WTC11 (cell line): ENCODE measurements at regions not wholly inside any gene's neighbourhood (a gene's known extent, or its start where the extent isn't known, plus 50 kb on each side); places are given as distances from the start of the nearest gene placed in this dataset.

Experiments
- ATAC-seq: fragments of 200-7000 bp; cut with Tn5 transposase; 2 replicates; pipeline ENCODE4 v1.10.0; 2021; ENCODE audit warnings: mild to moderate bottlenecking, moderate library complexity
- CTCF ChIA-PET: fragments of 300-600 bp; sonication (Branson Sonifier 250); formaldehyde crosslinking; loops from one replicate; lab custom pipeline; 2021; ENCODE audit warnings: antibody characterized with exemption; lab: Charles Lee
- POLR2A ChIA-PET: fragments of 350-600 bp; sonication (Branson Sonifier 250); formaldehyde crosslinking; loops from one replicate; lab custom pipeline; 2021; ENCODE audit warnings: antibody characterized with exemption; lab: Charles Lee
- DNase-seq: peaks from one replicate; pipeline ENCODE4 v3.0.0; 2021; ENCODE audit warnings: low spot score
- H3K27ac Mint-ChIP-seq: 2 replicates; pipeline ENCODE4 v1.8.0; 2021; ENCODE audit warnings: mixed read lengths
- H3K27me3 Mint-ChIP-seq: 2 replicates; pipeline ENCODE4 v1.8.0; 2021; ENCODE audit warnings: low read depth, mild to moderate bottlenecking, moderate library complexity, mixed read lengths
- H3K36me3 Mint-ChIP-seq: 2 replicates; pipeline ENCODE4 v1.8.0; 2021; ENCODE audit warnings: mixed read lengths
- H3K4me1 Mint-ChIP-seq: 2 replicates; pipeline ENCODE4 v1.8.0; 2022; ENCODE audit warnings: mixed read lengths
- H3K4me3 Mint-ChIP-seq: 2 replicates; pipeline ENCODE4 v1.8.0; 2021; ENCODE audit warnings: mild to moderate bottlenecking, moderate library complexity, mixed read lengths
- H3K9me3 Mint-ChIP-seq: 2 replicates; pipeline ENCODE4 v1.8.0; 2021; ENCODE audit warnings: mixed read lengths
- ATF2 ChIP-seq: sonication (generic); formaldehyde crosslinking; IDR thresholded peaks from 2 replicates; pipeline ENCODE4 v1.8.1; 2022; ENCODE audit warnings: low read depth, missing genetic modification reagents, borderline replicate concordance
- CDX4 ChIP-seq: fragments of 250-450 bp; sonication (Bioruptor Pico); IDR thresholded peaks from 2 replicates; pipeline ENCODE4 v1.9.0; 2021; ENCODE audit warnings: moderate library complexity, mild to moderate bottlenecking, inconsistent platforms, borderline replicate concordance
- CREM ChIP-seq: sonication (generic); formaldehyde crosslinking; IDR thresholded peaks from 2 replicates; pipeline ENCODE4 v1.8.1; 2022; ENCODE audit warnings: mild to moderate bottlenecking, missing genetic modification reagents, moderate library complexity
- ELF4 ChIP-seq: sonication (generic); formaldehyde crosslinking; IDR thresholded peaks from 2 replicates; pipeline ENCODE4 v1.8.1; 2022; ENCODE audit warnings: low read depth, mild to moderate bottlenecking, moderate library complexity, missing genetic modification reagents
- EMX1 ChIP-seq: fragments of 250-450 bp; sonication (Bioruptor Pico); IDR thresholded peaks from 2 replicates; pipeline ENCODE4 v1.8.0; 2021; ENCODE audit warnings: mild to moderate bottlenecking
- FOXK1 ChIP-seq: sonication (generic); formaldehyde crosslinking; IDR thresholded peaks from 2 replicates; pipeline ENCODE4 v1.8.0; 2022; ENCODE audit warnings: mild to moderate bottlenecking, moderate library complexity, missing genetic modification reagents
- GTF2I ChIP-seq: fragments of 250-450 bp; sonication (Bioruptor Pico); conservative IDR thresholded peaks from 2 replicates; pipeline ENCODE4 v1.4.0; 2021; ENCODE audit warnings: mild to moderate bottlenecking
- HMGA2 ChIP-seq: fragments of 250-450 bp; sonication (Bioruptor Pico); IDR thresholded peaks from 2 replicates; pipeline ENCODE4 v1.4.0; 2021; ENCODE audit warnings: mild to moderate bottlenecking, moderate library complexity
- IRF2 ChIP-seq: sonication (generic); formaldehyde crosslinking; IDR thresholded peaks from 2 replicates; pipeline ENCODE4 v1.8.0; 2022; ENCODE audit warnings: low read depth, missing genetic modification reagents, borderline replicate concordance
- MXD4 ChIP-seq: fragments of 250-450 bp; sonication (Bioruptor Pico); IDR thresholded peaks from 2 replicates; pipeline ENCODE4 v1.8.0; 2021; ENCODE audit warnings: mild to moderate bottlenecking, moderate library complexity, borderline replicate concordance
- SMAD4 ChIP-seq: sonication (generic); formaldehyde crosslinking; IDR thresholded peaks from 2 replicates; pipeline ENCODE4 v1.8.0; 2022; ENCODE audit warnings: mild to moderate bottlenecking, missing genetic modification reagents
- SOX15 ChIP-seq: fragments of 250-450 bp; sonication (Bioruptor Pico); IDR thresholded peaks from 2 replicates; pipeline ENCODE4 v1.9.0; 2021; ENCODE audit warnings: mild to moderate bottlenecking
- ZBTB21 ChIP-seq: sonication (generic); formaldehyde crosslinking; IDR thresholded peaks from 2 replicates; pipeline ENCODE4 v1.8.1; 2023; ENCODE audit warnings: mild to moderate bottlenecking, missing genetic modification reagents, borderline replicate concordance
- ZNF121 ChIP-seq: sonication (generic); formaldehyde crosslinking; IDR thresholded peaks from 2 replicates; pipeline ENCODE4 v1.8.0; 2023; ENCODE audit warnings: missing genetic modification reagents
- ZNF232 ChIP-seq: sonication (generic); formaldehyde crosslinking; IDR thresholded peaks from 2 replicates; pipeline ENCODE4 v1.8.0; 2022; ENCODE audit warnings: mild to moderate bottlenecking, missing genetic modification reagents
- ZNF281 ChIP-seq: sonication (generic); formaldehyde crosslinking; IDR thresholded peaks from 2 replicates; pipeline ENCODE4 v1.8.0; 2023; ENCODE audit warnings: mild to moderate bottlenecking, missing genetic modification reagents
- ZNF423 ChIP-seq: fragments of 250-450 bp; sonication (Bioruptor Pico); IDR thresholded peaks from 2 replicates; pipeline ENCODE4 v2.1.2; 2022; ENCODE audit warnings: mild to moderate bottlenecking, moderate library complexity
- ZNF425 ChIP-seq: fragments of 250-450 bp; sonication (Bioruptor Pico); conservative IDR thresholded peaks from 2 replicates; pipeline ENCODE4 v1.9.0; 2021; ENCODE audit warnings: mild to moderate bottlenecking
- ZSCAN18 ChIP-seq: fragments of 250-450 bp; sonication (Bioruptor Pico); IDR thresholded peaks from 2 replicates; pipeline ENCODE4 v2.1.2; 2022; ENCODE audit warnings: mild to moderate bottlenecking, moderate library complexity
- TF ChIP-seq, protein P1 (sequence below): sonication (generic); formaldehyde crosslinking; conservative IDR thresholded peaks from 2 replicates; pipeline ENCODE4 v1.8.1; 2022; ENCODE audit warnings: mild to moderate bottlenecking, missing genetic modification reagents
- TF ChIP-seq, protein P2 (sequence below): sonication (generic); formaldehyde crosslinking; conservative IDR thresholded peaks from 2 replicates; pipeline ENCODE4 v1.8.1; 2023; ENCODE audit warnings: mild to moderate bottlenecking, low read depth, missing genetic modification reagents, moderate library complexity
- TF ChIP-seq, protein P3 (sequence below): sonication (generic); formaldehyde crosslinking; IDR thresholded peaks from 2 replicates; pipeline ENCODE4 v1.8.0; 2022; ENCODE audit warnings: mild to moderate bottlenecking, missing genetic modification reagents

GRCh38 chr4:18171896-18172295 is 150.3 kb upstream of the LCORL start:
- Mint-ChIP-seq H3K27me3 (no peaks in the 10 kb centered on the region; the same call in 1 of the 2 replicates), H3K27ac (no peak overlapping the region), H3K9me3 (peaks cover 4% of the 10 kb centered on the region; the same call in 1 of the 2 replicates), H3K36me3 (no peaks in the 10 kb centered on the region), H3K4me3 (no peak overlapping the region), H3K4me1 (peaks cover 4% of the 10 kb centered on the region)
- DNase-seq, result no peak
- CTCF ChIA-PET, result no interaction called here
- ATAC-seq, result no peak
- TF ChIP-seq SMAD4 (no peak), EMX1 (CRISPR knock-in tag) (no peak), CREM (CRISPR knock-in tag) (no peak), ZNF423 (CRISPR knock-in tag) (no peak), GTF2I (CRISPR knock-in tag) (no peak), ELF4 (no peak), ZSCAN18 (CRISPR knock-in tag) (no peak), ATF2 (CRISPR knock-in tag) (no peak), FOXK1 (CRISPR knock-in tag) (no peak)
- TF ChIP-seq, protein P1, sequence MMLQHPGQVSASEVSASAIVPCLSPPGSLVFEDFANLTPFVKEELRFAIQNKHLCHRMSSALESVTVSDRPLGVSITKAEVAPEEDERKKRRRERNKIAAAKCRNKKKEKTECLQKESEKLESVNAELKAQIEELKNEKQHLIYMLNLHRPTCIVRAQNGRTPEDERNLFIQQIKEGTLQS (CRISPR knock-in tag), result no peak
- POLR2A ChIA-PET, result no interaction called here

DNA sequence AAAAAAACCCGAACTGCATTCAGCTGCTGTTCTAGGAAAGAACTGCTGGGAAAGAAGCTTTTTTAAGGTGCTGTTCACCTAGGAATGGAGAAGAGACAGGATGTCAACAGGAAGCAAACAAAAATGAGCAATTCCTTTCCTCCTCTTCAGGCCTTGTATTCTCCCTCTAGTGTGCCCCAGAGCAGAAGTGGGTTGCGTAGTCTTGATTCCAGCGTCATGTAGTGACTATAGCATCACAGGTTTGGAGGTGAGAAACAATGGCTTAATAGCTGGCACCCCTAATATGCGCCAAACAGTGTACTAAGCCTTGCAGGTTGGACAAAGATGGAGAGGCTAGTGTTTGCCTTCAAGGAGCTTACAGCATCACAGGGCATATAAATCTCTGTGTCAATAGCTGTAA is 146.3 kb upstream of the LCORL start:
- TF ChIP-seq ZSCAN18 (CRISPR knock-in tag), result no peak
- TF ChIP-seq ZNF281 (CRISPR knock-in tag), result no peak
- TF ChIP-seq, protein P2, sequence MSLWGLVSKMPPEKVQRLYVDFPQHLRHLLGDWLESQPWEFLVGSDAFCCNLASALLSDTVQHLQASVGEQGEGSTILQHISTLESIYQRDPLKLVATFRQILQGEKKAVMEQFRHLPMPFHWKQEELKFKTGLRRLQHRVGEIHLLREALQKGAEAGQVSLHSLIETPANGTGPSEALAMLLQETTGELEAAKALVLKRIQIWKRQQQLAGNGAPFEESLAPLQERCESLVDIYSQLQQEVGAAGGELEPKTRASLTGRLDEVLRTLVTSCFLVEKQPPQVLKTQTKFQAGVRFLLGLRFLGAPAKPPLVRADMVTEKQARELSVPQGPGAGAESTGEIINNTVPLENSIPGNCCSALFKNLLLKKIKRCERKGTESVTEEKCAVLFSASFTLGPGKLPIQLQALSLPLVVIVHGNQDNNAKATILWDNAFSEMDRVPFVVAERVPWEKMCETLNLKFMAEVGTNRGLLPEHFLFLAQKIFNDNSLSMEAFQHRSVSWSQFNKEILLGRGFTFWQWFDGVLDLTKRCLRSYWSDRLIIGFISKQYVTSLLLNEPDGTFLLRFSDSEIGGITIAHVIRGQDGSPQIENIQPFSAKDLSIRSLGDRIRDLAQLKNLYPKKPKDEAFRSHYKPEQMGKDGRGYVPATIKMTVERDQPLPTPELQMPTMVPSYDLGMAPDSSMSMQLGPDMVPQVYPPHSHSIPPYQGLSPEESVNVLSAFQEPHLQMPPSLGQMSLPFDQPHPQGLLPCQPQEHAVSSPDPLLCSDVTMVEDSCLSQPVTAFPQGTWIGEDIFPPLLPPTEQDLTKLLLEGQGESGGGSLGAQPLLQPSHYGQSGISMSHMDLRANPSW (CRISPR knock-in tag), result no peak
- TF ChIP-seq CDX4 (CRISPR knock-in tag), result no peak
- no peak for TF ChIP-seq MXD4 (CRISPR knock-in tag)
- no peak for TF ChIP-seq ZNF121
- no peak for TF ChIP-seq IRF2 (CRISPR knock-in tag)
- no peak for TF ChIP-seq HMGA2 (CRISPR knock-in tag)
- TF ChIP-seq, protein P3, sequence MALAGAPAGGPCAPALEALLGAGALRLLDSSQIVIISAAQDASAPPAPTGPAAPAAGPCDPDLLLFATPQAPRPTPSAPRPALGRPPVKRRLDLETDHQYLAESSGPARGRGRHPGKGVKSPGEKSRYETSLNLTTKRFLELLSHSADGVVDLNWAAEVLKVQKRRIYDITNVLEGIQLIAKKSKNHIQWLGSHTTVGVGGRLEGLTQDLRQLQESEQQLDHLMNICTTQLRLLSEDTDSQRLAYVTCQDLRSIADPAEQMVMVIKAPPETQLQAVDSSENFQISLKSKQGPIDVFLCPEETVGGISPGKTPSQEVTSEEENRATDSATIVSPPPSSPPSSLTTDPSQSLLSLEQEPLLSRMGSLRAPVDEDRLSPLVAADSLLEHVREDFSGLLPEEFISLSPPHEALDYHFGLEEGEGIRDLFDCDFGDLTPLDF (CRISPR knock-in tag), result no peak
- no peak for TF ChIP-seq ZBTB21 (CRISPR knock-in tag)
- TF ChIP-seq ZNF425, result no peak
- TF ChIP-seq ZNF232 (CRISPR knock-in tag), result no peak
- no peak for TF ChIP-seq SOX15 (CRISPR knock-in tag)
- no peak for TF ChIP-seq EMX1 (CRISPR knock-in tag)
- no peak for DNase-seq
- no peak overlapping the region for H3K4me3 Mint-ChIP-seq
- H3K36me3 Mint-ChIP-seq, result no peaks in the 10 kb centered on the region
- no peak for ATAC-seq
- CTCF ChIA-PET, result no interaction called here
- H3K9me3 Mint-ChIP-seq, result peaks cover 15% of the 10 kb centered on the region
- POLR2A ChIA-PET, result no interaction called here
- no peaks in the 10 kb centered on the region; the same call in 1 of the 2 replicates for H3K27me3 Mint-ChIP-seq
- peaks cover 5% of the 10 kb centered on the region for H3K4me1 Mint-ChIP-seq
- no peak overlapping the region for H3K27ac Mint-ChIP-seq
